ENCODE measurements at regions not wholly inside any gene's neighbourhood (a gene's known extent, or its start where the extent isn't known, plus 50 kb on each side); places are given as distances from the start of the nearest gene placed in this dataset.

DNA sequence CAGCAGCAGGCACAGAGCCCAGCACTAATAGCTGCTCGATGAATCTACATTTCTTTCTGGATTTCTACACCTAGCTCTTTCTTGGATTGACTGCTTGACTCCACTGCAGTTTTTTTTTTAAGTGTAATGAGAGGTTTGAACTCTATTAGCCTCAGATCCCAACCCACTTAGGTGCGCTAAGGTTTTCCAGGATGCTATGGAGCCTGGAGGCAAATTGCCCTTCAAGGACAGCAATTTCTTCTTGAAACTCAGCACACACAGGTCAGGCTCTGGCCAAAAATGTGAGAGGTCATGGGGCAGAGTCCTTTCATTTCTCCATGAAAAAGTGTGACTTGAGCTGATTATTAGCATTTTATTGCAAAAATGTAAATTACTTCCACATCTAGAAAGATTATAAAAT is 52.3 kb upstream of the TIAM2 start:
- POLR2A ChIA-PET: no interaction called here
- no peak overlapping the region for H3K4me3 ChIP-seq (ENCODE audit: low read depth, low read length, poor library complexity, severe bottlenecking)
- no peaks in the 10 kb centered on the region for H3K9me2 ChIP-seq (ENCODE audit: insufficient read depth, low read length)
- CTCF ChIA-PET (ENCODE audit: unreplicated experiment): no interaction called here
- H3K79me2 ChIP-seq (ENCODE audit: insufficient read depth, low read depth, low read length): no peaks in the 10 kb centered on the region
- H3K9me3 ChIP-seq (ENCODE audit: low read length): no peaks in the 10 kb centered on the region
- no peak overlapping the region for H3K4me2 ChIP-seq (ENCODE audit: low read length)
- H3K36me3 ChIP-seq (ENCODE audit: insufficient read depth, low read length): no peaks in the 10 kb centered on the region
- no peak for DNase-seq (ENCODE audit: low spot score)
- TF ChIP-seq EZH2phosphoT487 (IDR thresholded peaks at IDR 0.05; ENCODE audit: borderline replicate concordance, low read depth, low read length): no peak
- TF ChIP-seq, protein P1, sequence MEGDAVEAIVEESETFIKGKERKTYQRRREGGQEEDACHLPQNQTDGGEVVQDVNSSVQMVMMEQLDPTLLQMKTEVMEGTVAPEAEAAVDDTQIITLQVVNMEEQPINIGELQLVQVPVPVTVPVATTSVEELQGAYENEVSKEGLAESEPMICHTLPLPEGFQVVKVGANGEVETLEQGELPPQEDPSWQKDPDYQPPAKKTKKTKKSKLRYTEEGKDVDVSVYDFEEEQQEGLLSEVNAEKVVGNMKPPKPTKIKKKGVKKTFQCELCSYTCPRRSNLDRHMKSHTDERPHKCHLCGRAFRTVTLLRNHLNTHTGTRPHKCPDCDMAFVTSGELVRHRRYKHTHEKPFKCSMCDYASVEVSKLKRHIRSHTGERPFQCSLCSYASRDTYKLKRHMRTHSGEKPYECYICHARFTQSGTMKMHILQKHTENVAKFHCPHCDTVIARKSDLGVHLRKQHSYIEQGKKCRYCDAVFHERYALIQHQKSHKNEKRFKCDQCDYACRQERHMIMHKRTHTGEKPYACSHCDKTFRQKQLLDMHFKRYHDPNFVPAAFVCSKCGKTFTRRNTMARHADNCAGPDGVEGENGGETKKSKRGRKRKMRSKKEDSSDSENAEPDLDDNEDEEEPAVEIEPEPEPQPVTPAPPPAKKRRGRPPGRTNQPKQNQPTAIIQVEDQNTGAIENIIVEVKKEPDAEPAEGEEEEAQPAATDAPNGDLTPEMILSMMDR (conservative IDR thresholded peaks at IDR 0.05; ENCODE audit: low read length): no peak
- intact Hi-C loops (cut with micrococcal nuclease; ENCODE audit: unreplicated experiment): no loop called here
- H3K27ac ChIP-seq (ENCODE audit: low read depth, low read length, poor library complexity, severe bottlenecking): no peak overlapping the region
- no peaks in the 10 kb centered on the region for H3K4me1 ChIP-seq (ENCODE audit: insufficient read depth, low read length, poor library complexity, severe bottlenecking)
- no peaks in the 10 kb centered on the region for H4K20me1 ChIP-seq (ENCODE audit: insufficient read depth, low read length)
- no peak overlapping the region for H2AFZ ChIP-seq (ENCODE audit: low read length)
- BruUV-seq (replicated peaks): no TSS peak

DNA sequence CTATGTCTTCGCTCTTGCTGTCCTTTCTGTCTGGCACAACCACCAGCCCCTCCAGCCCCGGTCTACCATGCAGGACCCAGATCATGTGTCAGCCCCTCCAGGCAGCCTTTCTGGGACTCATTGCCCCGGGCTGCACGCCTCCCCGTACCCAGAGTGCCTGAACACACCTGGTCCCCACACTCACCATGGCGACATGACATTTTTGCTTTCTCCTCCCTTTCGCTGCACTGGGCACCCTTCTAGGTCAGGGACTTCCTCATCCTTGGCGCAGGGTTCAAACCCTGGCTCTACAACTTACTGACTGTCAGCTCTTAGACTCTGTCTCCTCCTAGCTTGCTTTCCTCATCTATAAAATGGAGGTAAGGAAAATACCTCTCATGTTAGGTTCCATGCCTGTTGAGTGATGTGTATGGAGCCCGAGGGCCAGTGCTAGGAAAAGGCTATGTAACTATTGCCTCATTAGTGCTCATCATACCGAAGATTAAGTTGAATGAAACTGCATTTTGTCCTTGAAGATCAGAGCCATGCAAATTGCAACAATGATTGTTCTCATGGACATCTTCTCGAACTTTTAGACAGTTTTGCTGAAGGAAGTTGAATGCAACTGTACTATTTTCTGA is 49.7 kb upstream of the TIAM2 start:
- Histone ChIP-seq H3K4me1 (ENCODE audit: insufficient read depth, low read length, poor library complexity, severe bottlenecking) (peaks cover 6% of the 10 kb centered on the region), H3K9me2 (ENCODE audit: insufficient read depth, low read length) (no peaks in the 10 kb centered on the region), H3K4me3 (ENCODE audit: low read depth, low read length, poor library complexity, severe bottlenecking) (no peak overlapping the region), H3K36me3 (ENCODE audit: insufficient read depth, low read length) (no peaks in the 10 kb centered on the region), H3K9me3 (ENCODE audit: low read length) (no peaks in the 10 kb centered on the region), H3K4me2 (ENCODE audit: low read length) (no peak overlapping the region), H3K79me2 (ENCODE audit: insufficient read depth, low read depth, low read length) (no peaks in the 10 kb centered on the region), H2AFZ (ENCODE audit: low read length) (no peak overlapping the region), H3K27ac (ENCODE audit: low read depth, low read length, poor library complexity, severe bottlenecking) (no peak overlapping the region), H4K20me1 (ENCODE audit: insufficient read depth, low read length) (no peaks in the 10 kb centered on the region)
- CTCF ChIA-PET (ENCODE audit: unreplicated experiment): no interaction called here
- no peak for TF ChIP-seq EZH2phosphoT487 (IDR thresholded peaks at IDR 0.05; ENCODE audit: borderline replicate concordance, low read depth, low read length)
- TF ChIP-seq, protein P1 (conservative IDR thresholded peaks at IDR 0.05; ENCODE audit: low read length): no peak
- DNase-seq (ENCODE audit: low spot score): no peak
- intact Hi-C loops (cut with micrococcal nuclease; ENCODE audit: unreplicated experiment): no loop called here
- POLR2A ChIA-PET: no interaction called here
- BruUV-seq (replicated peaks): no TSS peak

Small RNAs in the stretch of these regions (small RNA-seq; reads per million reads assigned to genes)
- gene RF00096: 0.42 reads per million

Measured in OCI-LY7 (cell line).